ENCODE measurements at regions not wholly inside any gene's neighbourhood (a gene's known extent, or its start where the extent isn't known, plus 50 kb on each side); places are given as distances from the start of the nearest gene placed in this dataset.

DNA sequence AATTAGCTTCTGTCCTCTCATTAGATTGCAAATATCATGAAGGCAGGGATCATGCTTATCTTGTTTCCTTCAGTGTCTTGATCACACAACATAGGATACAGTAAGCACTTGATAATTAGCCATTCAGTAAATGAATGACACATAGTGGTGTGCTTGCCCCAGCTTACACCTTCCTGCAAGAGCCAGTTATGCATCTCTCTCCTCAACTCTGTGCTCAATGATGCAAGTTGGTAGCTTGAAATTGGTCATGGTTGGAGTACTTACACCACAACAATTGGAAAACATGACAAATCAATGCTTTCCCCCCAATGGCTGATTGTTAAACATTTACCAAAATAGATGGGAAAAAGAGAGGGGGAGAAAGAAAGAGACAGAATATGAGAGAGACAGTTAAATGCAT, 129.2 kb downstream of the NUF2 start:
- Histone ChIP-seq H3K4me2 (ENCODE audit: insufficient read depth, low read length) (no peak overlapping the region), H3K27ac (ENCODE audit: insufficient read depth, low read depth, low read length) (no peak overlapping the region), H4K20me1 (replicated peaks; ENCODE audit: control insufficient read depth, extremely low read depth, insufficient read depth, low read length) (no peaks in the 10 kb centered on the region), H3K27me3 (ENCODE audit: control insufficient read depth in 2 of 2, insufficient read depth in 2 of 2, low read length in 2 of 2) (no peaks in the 10 kb centered on the region), H3K9me1 (replicated peaks; ENCODE audit: control insufficient read depth, extremely low read depth, insufficient read depth, low read length) (no peaks in the 10 kb centered on the region), H3K9me3 (replicated peaks; ENCODE audit: control insufficient read depth, insufficient read depth, low read length) (no peaks in the 10 kb centered on the region), H3K4me3 (replicated peaks in 1 of 3; ENCODE audit: insufficient read depth in 1 of 3, low read depth in 1 of 3, low read length in 3 of 3) (no peak overlapping the region), H3K79me2 (ENCODE audit: control insufficient read depth, insufficient read depth, low read length) (no peaks in the 10 kb centered on the region), H2AFZ (ENCODE audit: low read depth, low read length) (no peak overlapping the region), H3K36me3 (ENCODE audit: control insufficient read depth in 2 of 2, extremely low read depth in 1 of 2, insufficient read depth in 2 of 2, low read length in 2 of 2) (no peaks in the 10 kb centered on the region), H3K9ac (replicated peaks; ENCODE audit: extremely low read depth, insufficient read depth, low read length) (no peak overlapping the region), H3K4me1 (ENCODE audit: control insufficient read depth, extremely low read depth, insufficient read depth, low read length) (no peaks in the 10 kb centered on the region)
- ChIA-PET CTCF (no interaction called here), POLR2A (no interaction called here)
- TF ChIP-seq MYC (IDR thresholded peaks at IDR 0.05; ENCODE audit: low read depth, low read length) = no peak
- TF ChIP-seq, protein P1, sequence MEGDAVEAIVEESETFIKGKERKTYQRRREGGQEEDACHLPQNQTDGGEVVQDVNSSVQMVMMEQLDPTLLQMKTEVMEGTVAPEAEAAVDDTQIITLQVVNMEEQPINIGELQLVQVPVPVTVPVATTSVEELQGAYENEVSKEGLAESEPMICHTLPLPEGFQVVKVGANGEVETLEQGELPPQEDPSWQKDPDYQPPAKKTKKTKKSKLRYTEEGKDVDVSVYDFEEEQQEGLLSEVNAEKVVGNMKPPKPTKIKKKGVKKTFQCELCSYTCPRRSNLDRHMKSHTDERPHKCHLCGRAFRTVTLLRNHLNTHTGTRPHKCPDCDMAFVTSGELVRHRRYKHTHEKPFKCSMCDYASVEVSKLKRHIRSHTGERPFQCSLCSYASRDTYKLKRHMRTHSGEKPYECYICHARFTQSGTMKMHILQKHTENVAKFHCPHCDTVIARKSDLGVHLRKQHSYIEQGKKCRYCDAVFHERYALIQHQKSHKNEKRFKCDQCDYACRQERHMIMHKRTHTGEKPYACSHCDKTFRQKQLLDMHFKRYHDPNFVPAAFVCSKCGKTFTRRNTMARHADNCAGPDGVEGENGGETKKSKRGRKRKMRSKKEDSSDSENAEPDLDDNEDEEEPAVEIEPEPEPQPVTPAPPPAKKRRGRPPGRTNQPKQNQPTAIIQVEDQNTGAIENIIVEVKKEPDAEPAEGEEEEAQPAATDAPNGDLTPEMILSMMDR (IDR thresholded peaks at IDR 0.05; ENCODE audit: extremely low read depth in 1 of 2, insufficient read depth in 1 of 2, low read depth in 1 of 2, low read length in 2 of 2) = no peak
- no peak for TF ChIP-seq EZH2 (IDR thresholded peaks at IDR 0.05; ENCODE audit: borderline replicate concordance, low read depth, low read length, severe bottlenecking)
- no peak for TF ChIP-seq GATA2 (IDR thresholded peaks at IDR 0.05; ENCODE audit: insufficient read depth, insufficient read length, low read depth, low read length)
- no peak for TF ChIP-seq FOS (IDR thresholded peaks at IDR 0.05; ENCODE audit: borderline replicate concordance, insufficient read depth, low read length)
- TF ChIP-seq, protein P2, sequence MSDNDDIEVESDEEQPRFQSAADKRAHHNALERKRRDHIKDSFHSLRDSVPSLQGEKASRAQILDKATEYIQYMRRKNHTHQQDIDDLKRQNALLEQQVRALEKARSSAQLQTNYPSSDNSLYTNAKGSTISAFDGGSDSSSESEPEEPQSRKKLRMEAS (IDR thresholded peaks at IDR 0.05; ENCODE audit: insufficient read depth, insufficient read length) = no peak
- TF ChIP-seq JUN (IDR thresholded peaks at IDR 0.05; ENCODE audit: borderline replicate concordance, insufficient read depth, insufficient read length, low read depth) = no peak
- TF ChIP-seq POLR2AphosphoS5 (IDR thresholded peaks at IDR 0.05; ENCODE audit: insufficient read depth, low read depth, low read length) = no peak
- no TSS peak for BruUV-seq (replicated peaks)
- no peak for FAIRE-seq
- dilution Hi-C loops (cut with MboI; ENCODE audit: extremely low pct_ligation_motif_present, low sequenced_read_pairs) = no loop called here
- intact Hi-C loops (cut with micrococcal nuclease) = no loop called here
- no peak for DNase-seq (ENCODE audit: low read depth, low spot score)
